Inflammatory macrophage (primary cell): ENCODE measurements at regions not wholly inside any gene's neighbourhood (a gene's known extent, or its start where the extent isn't known, plus 50 kb on each side); places are given as distances from the start of the nearest gene placed in this dataset.

ENCODE experiments used
- DNase-seq, 2 donors: peaks; one replicate each; pipeline ENCODE4 v3.0.0-alpha.2; 2020 to 2022

GRCh38 chr2:196318517-196319377 is 147.4 kb upstream of the STK17B start:
- DNase-seq: no peak

GRCh38 chr2:196322973-196323810 is 151.8 kb upstream of the STK17B start:
- no peak for DNase-seq

- no peak for DNase-seq
Measured at GRCh38 chr2:196324211-196324610, 152.8 kb upstream of the STK17B start.

GRCh38 chr2:196328088-196328680 is 156.8 kb upstream of the STK17B start:
- DNase-seq: no peak

GRCh38 chr2:196329959-196330358 is 158.6 kb upstream of the STK17B start:
- no peak for DNase-seq

- DNase-seq: no peak
Measured at GRCh38 chr2:196330645-196331044, 159.3 kb upstream of the STK17B start.

- no peak for DNase-seq
Measured at GRCh38 chr2:196331143-196331542, 159.8 kb upstream of the STK17B start.

GRCh38 chr2:196331851-196332250 is 160.5 kb upstream of the STK17B start:
- no peak for DNase-seq

- DNase-seq: no peak
Measured at GRCh38 chr2:196333397-196333796, 162.0 kb upstream of the STK17B start.

GRCh38 chr2:196334710-196335109 is 163.3 kb upstream of the STK17B start:
- no peak for DNase-seq

- DNase-seq: no peak
Measured at GRCh38 chr2:196335221-196335634, 163.8 kb upstream of the STK17B start.

GRCh38 chr2:196336207-196336606 is 164.8 kb upstream of the STK17B start:
- DNase-seq: no peak

- peak in 1 of 2 donors; percentile 5 for DNase-seq
Measured at GRCh38 chr2:196336715-196337114, 165.3 kb upstream of the STK17B start.

GRCh38 chr2:196337208-196337953 is 166.0 kb upstream of the STK17B start:
- DNase-seq: peak; percentile 26 to 47

- DNase-seq: no peak
Measured at GRCh38 chr2:196338440-196338839, 167.1 kb upstream of the STK17B start.

GRCh38 chr2:196341277-196341841 is 170.0 kb upstream of the STK17B start:
- DNase-seq: no peak

- no peak for DNase-seq
Measured at GRCh38 chr2:196344397-196344796, 173.0 kb upstream of the STK17B start.

- no peak for DNase-seq
Measured at GRCh38 chr2:196353717-196354116, 182.3 kb upstream of the STK17B start.

- DNase-seq: no peak
Measured at GRCh38 chr2:196354186-196354585, 182.8 kb upstream of the STK17B start.

- no peak for DNase-seq
Measured at GRCh38 chr2:196356332-196356731, 185.0 kb upstream of the STK17B start.

GRCh38 chr2:196360650-196361049 is 189.3 kb upstream of the STK17B start:
- DNase-seq: no peak
